OCI-LY3 (cell line): ENCODE measurements at regions not wholly inside any gene's neighbourhood (a gene's known extent, or its start where the extent isn't known, plus 50 kb on each side); places are given as distances from the start of the nearest gene placed in this dataset.

Source experiments
- H2AFZ ChIP-seq: fragments of 200-600, 300-600 bp; shearing (Covaris generic); 2 replicates; pipeline ENCODE4 v1.6.0; 2014; ENCODE audit warnings: antibody characterized with exemption, low read depth, low read length
- H3K27ac ChIP-seq: fragments of 200-600, 300-600 bp; sonication (generic); 2 replicates; pipeline ENCODE4 v1.5.1; 2014; ENCODE audit warnings: mild to moderate bottlenecking, low read length, moderate library complexity, mixed read lengths
- H3K27me3 ChIP-seq: fragments of 200-600, 300-600 bp; sonication (generic); 2 replicates; pipeline ENCODE4 v1.6.1; 2014; ENCODE audit warnings: low read depth, low read length, mixed read lengths
- H3K36me3 ChIP-seq: fragments of 200-600, 300-600 bp; sonication (generic); replicated peaks from 2 replicates; pipeline ENCODE3; 2014; ENCODE audit warnings: low read depth, low read length, mixed read lengths
- H3K4me1 ChIP-seq: fragments of 300-600, 200-600 bp; sonication (generic); 2 replicates; pipeline ENCODE4 v1.6.1; 2014; ENCODE audit warnings: low read length, mixed read lengths
- H3K4me2 ChIP-seq: fragments of 200-600, 300-600 bp; sonication (generic); 2 replicates; pipeline ENCODE4 v1.6.1; 2014; ENCODE audit warnings: low read length, mixed read lengths
- H3K4me3 ChIP-seq: fragments of 300-600, 200-600 bp; sonication (generic); 2 replicates; pipeline ENCODE4 v1.5.1; 2014; ENCODE audit warnings: antibody characterized with exemption, mild to moderate bottlenecking, low read length, moderate library complexity
- H3K79me2 ChIP-seq: fragments of 300-600, 200-600 bp; shearing (Covaris generic); 2 replicates; pipeline ENCODE4 v1.6.1; 2014; ENCODE audit warnings: mild to moderate bottlenecking, low read length, mixed read lengths
- H3K9ac ChIP-seq: fragments of 300-600, 200-600 bp; shearing (Covaris generic); 2 replicates; pipeline ENCODE4 v1.6.0; 2014; ENCODE audit warnings: mild to moderate bottlenecking, low read length, moderate library complexity
- H3K9me3 ChIP-seq: fragments of 200-600, 300-600 bp; shearing (Covaris generic); 2 replicates; pipeline ENCODE4 v1.6.1; 2014; ENCODE audit warnings: low read length, mixed read lengths; ENCODE audit not compliant: insufficient read depth
- H4K20me1 ChIP-seq: fragments of 200-600, 300-600 bp; sonication (generic); 2 replicates; pipeline ENCODE4 v1.6.1; 2016; ENCODE audit warnings: low read length, mixed read lengths; ENCODE audit not compliant: insufficient read depth
- EZH2phosphoT487 ChIP-seq: fragments of 200-600 bp; shearing (Covaris generic); IDR thresholded peaks from 2 replicates; pipeline ENCODE4 v1.6.1; 2018; ENCODE audit warnings: antibody characterized with exemption, mixed run types, low read depth
- TF ChIP-seq, protein P1 (sequence below): fragments of 200-600, 300-600 bp; sonication (generic); IDR thresholded peaks from 2 replicates; pipeline ENCODE4 v1.5.1; 2014; ENCODE audit warnings: antibody characterized with exemption, low read length, low read depth

DNA sequence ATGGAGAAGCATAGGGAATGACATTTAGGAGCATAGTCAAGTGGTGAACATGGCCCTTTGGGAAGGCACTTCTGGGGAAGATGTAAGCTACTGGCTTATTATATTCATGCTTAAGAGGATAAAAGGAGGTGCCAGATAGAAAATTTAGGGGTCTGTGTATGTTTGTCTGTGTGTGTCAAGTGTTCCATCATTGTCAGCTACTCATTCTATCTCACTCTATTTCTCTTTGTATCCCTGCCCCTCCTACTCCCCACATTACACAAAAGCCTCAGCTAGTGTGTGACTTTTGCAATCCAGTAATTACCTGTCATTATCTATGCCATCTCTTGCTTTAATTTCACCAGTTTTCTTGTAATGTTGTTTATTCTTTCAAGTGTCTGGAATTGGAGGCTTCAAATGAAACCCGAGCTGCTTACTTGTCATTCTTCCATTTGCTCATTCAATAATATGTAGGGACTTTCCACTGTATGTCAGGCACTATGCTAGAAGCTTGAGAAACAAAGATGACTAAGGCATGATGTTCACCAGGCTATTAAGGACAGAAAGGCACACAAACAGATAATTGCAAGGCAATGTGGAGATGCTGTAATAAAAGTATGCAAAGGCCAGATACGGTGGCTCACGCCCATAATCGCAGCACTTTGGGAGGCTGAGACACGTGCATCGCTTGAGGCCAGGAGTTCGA lies 229.8 kb upstream of the TEX13C start:
- Histone ChIP-seq H3K4me3 (no peak overlapping the region), H2AFZ (no peak overlapping the region), H4K20me1 (no peaks in the 10 kb centered on the region), H3K36me3 (no peaks in the 10 kb centered on the region), H3K27ac (no peak overlapping the region), H3K4me1 (peaks cover 5% of the 10 kb centered on the region; the same call in 1 of the 2 replicates), H3K27me3 (no peaks in the 10 kb centered on the region), H3K4me2 (no peak overlapping the region), H3K9ac (no peak overlapping the region), H3K9me3 (no peaks in the 10 kb centered on the region), H3K79me2 (no peaks in the 10 kb centered on the region)
- TF ChIP-seq EZH2phosphoT487, result no peak
- TF ChIP-seq, protein P1, sequence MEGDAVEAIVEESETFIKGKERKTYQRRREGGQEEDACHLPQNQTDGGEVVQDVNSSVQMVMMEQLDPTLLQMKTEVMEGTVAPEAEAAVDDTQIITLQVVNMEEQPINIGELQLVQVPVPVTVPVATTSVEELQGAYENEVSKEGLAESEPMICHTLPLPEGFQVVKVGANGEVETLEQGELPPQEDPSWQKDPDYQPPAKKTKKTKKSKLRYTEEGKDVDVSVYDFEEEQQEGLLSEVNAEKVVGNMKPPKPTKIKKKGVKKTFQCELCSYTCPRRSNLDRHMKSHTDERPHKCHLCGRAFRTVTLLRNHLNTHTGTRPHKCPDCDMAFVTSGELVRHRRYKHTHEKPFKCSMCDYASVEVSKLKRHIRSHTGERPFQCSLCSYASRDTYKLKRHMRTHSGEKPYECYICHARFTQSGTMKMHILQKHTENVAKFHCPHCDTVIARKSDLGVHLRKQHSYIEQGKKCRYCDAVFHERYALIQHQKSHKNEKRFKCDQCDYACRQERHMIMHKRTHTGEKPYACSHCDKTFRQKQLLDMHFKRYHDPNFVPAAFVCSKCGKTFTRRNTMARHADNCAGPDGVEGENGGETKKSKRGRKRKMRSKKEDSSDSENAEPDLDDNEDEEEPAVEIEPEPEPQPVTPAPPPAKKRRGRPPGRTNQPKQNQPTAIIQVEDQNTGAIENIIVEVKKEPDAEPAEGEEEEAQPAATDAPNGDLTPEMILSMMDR, result no peak

DNA sequence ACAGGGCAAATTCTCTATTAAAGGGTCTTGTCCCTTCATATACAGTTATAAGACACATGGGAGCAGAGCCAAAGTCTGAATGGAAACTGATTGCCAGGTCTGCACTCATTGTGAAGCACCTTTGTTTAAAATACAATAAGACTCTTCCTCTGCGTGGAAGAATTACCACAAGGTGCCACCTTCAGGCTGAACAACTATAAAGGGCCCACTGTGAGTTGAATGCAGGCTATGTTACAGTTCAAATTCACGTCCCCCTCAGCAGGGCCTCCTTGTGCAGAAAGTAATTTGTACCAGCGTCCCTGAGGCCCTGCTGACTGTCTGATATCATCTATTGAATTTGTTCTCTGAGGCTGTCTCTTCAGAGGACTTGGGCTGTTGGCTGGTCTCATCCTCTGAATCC lies 225.8 kb upstream of the TEX13C start:
- no peak for TF ChIP-seq EZH2phosphoT487
- TF ChIP-seq, protein P1, result no peak

DNA sequence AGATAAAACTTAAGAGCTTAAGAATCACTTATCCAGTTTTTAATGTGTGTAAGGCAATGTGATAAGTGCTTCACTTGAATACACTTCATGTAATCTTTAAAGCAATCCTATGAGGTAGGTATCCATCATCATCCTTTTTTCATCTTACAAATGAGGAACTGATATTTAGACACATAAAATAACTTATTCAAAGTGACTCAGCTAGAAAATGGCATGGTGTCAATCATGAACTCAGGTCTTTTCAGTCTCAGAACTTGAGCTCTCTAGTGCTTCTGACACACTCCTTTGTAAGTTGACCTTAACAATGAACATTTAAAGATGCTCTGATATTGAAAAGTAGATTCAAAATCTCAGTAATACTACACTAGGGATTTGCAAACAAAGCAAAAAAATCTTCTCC lies 224.8 kb upstream of the TEX13C start:
- H2AFZ ChIP-seq, result no peak overlapping the region
- no peaks in the 10 kb centered on the region for H3K27me3 ChIP-seq
- no peak overlapping the region for H3K27ac ChIP-seq
- TF ChIP-seq, protein P1, result no peak
- no peak for TF ChIP-seq EZH2phosphoT487
- no peaks in the 10 kb centered on the region for H4K20me1 ChIP-seq
- no peaks in the 10 kb centered on the region for H3K36me3 ChIP-seq
- no peak overlapping the region for H3K4me3 ChIP-seq
- H3K4me2 ChIP-seq, result no peak overlapping the region
- peaks cover 8% of the 10 kb centered on the region; the same call in 1 of the 2 replicates for H3K4me1 ChIP-seq
- H3K79me2 ChIP-seq, result no peaks in the 10 kb centered on the region
- H3K9me3 ChIP-seq, result no peaks in the 10 kb centered on the region
- no peak overlapping the region for H3K9ac ChIP-seq

More for the DNA sequence above, 225.8 kb upstream of the TEX13C start:
- H3K36me3 ChIP-seq, result no peaks in the 10 kb centered on the region
- no peak overlapping the region for H3K4me2 ChIP-seq
- no peaks in the 10 kb centered on the region for H3K9me3 ChIP-seq
- H3K79me2 ChIP-seq, result no peaks in the 10 kb centered on the region
- H3K9ac ChIP-seq, result no peak overlapping the region
- H3K27me3 ChIP-seq, result no peaks in the 10 kb centered on the region
- no peaks in the 10 kb centered on the region for H4K20me1 ChIP-seq
- no peak overlapping the region for H3K4me3 ChIP-seq
- H3K27ac ChIP-seq, result no peak overlapping the region
- peaks cover 8% of the 10 kb centered on the region; the same call in 1 of the 2 replicates for H3K4me1 ChIP-seq
- H2AFZ ChIP-seq, result no peak overlapping the region

DNA sequence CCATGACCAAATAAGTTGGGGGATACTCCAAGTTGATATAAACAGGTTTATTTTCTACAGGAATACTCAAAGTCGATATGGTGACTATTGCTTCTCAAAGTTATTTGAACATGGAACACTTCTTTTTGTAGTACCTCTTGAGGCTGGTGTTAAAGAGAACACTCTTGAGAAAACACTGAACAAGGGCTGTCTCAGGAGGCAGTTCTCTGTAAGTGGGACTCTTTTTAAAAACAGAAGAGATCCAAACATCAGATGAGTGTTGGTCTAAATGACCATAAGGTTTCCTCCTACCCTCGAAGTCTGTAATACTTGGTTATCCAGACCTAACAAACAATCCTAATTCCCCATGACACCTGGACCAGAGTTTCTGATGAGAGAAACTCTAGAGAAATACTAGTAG lies 223.2 kb upstream of the TEX13C start:
- Histone ChIP-seq H3K4me1 (peaks cover 8% of the 10 kb centered on the region; the same call in 1 of the 2 replicates), H3K9me3 (no peaks in the 10 kb centered on the region), H2AFZ (no peak overlapping the region), H3K36me3 (no peaks in the 10 kb centered on the region), H3K27me3 (no peaks in the 10 kb centered on the region), H4K20me1 (no peaks in the 10 kb centered on the region), H3K79me2 (no peaks in the 10 kb centered on the region), H3K4me3 (no peak overlapping the region), H3K9ac (no peak overlapping the region), H3K27ac (no peak overlapping the region), H3K4me2 (no peak overlapping the region)
- no peak for TF ChIP-seq EZH2phosphoT487
- TF ChIP-seq, protein P1, result no peak
